Islet of Langerhans (tissue), 1 donor: ENCODE measurements at regions not wholly inside any gene's neighbourhood (a gene's known extent, or its start where the extent isn't known, plus 50 kb on each side); places are given as distances from the start of the nearest gene placed in this dataset.

ENCODE experiments used
- FAIRE-seq: peaks from one replicate; lab custom pipeline; 2011; peaks lifted over from hg19 to GRCh38; lab: Jason Lieb, UNC

DNA sequence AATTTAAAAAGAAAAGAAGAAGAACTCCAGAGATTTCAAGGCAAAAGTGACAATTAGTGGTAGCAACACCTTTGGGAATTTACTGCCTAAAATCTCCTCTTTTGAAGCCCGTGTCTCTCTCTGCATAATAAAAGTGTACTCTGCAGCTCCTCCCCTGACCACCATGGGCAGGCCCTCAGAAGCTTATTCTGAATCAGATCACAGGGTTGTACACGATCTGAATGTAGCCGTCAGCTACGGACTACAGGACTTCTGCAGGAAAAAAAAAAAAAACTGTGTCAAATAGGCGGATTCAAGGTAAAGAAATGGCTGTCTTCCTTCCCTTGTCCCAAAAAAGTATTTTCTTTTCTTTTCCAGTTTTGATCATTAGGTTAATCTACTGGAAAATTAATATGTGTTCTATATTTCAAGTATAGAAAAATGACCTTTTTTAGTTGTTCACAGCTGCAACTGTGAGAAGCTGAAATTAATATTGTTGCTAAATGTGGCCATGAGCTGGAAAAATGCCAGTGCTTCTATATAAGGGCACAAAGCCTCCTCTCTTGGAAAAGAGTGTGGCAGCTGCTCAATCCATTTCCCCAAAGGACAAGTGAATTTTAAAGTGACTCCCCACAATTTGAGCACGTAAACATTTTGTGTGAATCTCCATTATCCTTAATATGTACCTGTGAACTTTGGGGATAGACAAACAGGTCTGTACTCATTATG is 397.4 kb downstream of the C6orf118 start:
- FAIRE-seq, result no peak

DNA sequence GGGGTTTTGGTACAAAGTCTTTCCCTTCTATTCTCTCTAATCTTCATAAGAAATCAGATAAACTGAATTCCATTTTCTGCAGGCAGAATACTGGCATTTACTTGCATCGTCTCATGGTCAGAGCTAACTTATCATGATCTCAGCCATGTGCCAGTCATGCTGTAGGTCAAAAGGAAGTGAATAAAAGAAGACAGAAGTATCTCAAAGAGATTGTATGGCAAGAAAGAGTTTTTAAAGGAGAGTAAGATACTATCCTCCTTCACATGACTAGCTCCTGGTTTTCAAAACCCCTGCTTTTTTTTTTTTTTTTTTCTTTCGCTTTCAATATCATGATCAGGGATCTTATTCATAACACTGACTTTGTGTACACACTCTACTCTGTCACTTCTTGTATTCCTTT is 398.3 kb downstream of the C6orf118 start:
- FAIRE-seq, result no peak

GRCh38 chr6:164906766-164907165 is 402.6 kb downstream of the C6orf118 start:
- FAIRE-seq, result no peak

DNA sequence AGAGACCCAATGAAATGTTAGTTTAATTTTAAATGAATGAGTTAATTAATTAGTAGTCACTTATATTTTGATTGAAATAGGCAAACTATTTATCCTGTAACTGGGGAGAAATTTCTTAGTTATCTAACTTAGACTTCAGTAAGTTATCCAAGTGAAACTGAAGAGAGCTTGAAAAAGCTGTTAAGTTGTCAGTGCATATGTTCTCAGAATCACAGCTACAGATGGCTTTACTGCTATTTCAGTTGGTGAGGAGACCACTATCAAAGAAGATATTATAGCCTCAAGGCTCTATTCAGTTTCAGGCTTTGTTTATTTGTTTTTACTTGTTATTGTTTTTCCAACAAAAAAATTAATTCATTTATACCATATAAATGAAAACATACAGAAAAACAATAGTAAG is 404.1 kb downstream of the C6orf118 start:
- no peak for FAIRE-seq

DNA sequence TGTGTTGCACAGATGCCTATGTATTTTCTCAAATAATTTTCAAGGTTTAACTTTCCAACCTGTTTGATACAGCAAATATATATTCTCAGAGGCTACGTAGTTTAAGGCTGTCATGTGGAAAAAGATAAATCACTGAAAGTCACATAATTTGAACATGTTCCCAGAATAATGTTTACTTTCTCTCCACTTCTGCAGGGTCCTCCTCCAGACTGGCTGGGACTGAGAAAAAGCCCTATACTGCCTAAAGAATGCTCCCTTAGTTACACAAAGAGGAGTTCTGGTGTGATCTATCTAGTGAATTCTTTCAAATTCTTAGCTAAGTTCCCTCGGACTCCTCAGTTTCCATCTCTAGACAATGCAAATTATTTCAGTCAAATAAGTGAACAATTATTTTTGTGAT is 411.0 kb downstream of the C6orf118 start:
- no peak for FAIRE-seq

DNA sequence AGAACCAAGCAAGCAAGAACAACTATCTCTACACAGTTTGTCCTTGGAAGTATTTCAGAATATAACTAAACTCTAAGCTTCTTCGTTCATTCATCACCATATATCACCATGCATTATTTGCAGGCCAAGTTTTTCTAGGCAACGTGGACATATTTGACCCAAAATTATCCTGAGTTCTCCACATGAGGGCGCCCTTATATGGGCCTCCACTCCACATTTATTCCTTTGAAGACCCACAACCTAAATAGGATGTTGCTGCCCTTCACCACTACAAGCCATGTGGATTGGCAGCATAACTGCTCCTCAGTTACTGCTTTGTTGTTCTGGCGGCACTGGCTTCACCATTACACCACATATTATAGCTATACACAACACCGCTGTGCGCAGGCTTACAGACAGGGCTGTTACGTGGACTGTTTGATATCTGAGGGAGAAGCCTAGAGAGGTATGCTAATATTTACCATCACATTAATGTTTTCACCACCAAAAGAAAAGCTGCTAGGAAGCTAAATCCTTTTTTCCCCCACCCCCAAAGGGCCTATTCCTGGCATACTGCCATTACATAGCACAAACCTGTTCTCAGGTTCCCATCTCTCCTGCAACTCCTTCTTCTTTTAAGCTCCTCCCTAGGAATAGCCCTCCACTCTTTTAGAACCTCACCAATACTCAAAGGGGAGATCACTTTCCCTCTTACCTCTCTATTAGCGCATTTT is 411.7 kb downstream of the C6orf118 start:
- no peak for FAIRE-seq

DNA sequence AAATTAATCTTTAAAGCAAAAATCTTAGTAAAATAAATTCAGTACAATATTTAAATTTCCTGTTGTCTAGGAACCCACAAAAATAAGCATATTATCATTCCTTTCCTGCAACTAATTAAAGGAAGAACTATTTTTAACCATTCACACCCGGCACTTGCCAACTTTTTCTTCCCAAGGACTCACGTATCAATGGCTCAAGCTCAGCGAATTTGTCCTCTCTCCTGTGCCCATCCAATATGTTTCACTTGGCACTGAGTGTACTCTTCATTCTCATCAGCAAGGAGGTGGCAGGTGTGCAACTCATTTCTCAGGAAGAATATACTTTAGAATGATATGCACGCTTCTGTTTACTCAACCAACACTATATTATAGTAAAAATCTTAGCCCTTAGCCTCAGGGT is 419.4 kb downstream of the C6orf118 start:
- FAIRE-seq, result no peak

- no peak for FAIRE-seq
Measured at GRCh38 chr6:164887660-164888059, 421.7 kb downstream of the C6orf118 start.

DNA sequence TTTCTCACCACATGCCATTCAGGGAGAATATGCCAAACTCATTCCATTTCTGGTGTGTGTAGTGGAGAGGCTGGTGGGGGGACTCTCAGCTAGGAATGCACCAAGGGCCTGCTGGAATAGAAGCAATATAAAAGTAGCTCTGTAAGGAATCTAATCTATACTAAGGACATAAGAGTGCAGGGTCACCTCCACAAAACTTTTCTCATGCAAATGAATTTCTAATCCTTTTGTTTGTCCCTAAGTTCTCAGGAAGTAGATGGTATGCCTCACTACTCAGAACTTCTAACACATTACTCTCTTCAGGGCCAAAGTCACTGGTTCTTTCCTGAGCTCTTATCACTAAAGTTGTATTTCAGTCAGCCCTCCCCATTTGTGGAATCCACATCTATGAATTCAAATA is 427.2 kb downstream of the C6orf118 start:
- no peak for FAIRE-seq

DNA sequence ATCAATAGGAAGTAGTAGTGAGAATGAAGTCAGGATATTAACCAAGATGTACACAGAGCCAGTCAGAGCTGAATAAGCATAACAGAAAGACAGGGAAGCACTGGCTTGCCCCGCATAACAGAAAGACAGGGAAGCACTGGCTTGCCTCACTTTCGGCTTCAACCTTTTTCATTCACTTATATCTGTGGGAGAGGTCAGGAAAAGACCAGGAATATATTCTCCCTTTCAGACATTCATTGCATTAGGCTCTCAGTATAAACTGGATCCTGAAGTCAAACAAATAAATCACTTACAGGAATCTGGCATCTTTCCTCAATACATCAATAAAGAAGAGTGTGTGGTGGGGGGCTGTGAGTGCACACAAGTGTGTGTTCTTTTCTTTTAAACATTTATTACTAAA is 437.6 kb downstream of the C6orf118 start:
- no peak for FAIRE-seq

GRCh38 chr6:164870164-164870563 is 439.2 kb downstream of the C6orf118 start:
- FAIRE-seq, result no peak

DNA sequence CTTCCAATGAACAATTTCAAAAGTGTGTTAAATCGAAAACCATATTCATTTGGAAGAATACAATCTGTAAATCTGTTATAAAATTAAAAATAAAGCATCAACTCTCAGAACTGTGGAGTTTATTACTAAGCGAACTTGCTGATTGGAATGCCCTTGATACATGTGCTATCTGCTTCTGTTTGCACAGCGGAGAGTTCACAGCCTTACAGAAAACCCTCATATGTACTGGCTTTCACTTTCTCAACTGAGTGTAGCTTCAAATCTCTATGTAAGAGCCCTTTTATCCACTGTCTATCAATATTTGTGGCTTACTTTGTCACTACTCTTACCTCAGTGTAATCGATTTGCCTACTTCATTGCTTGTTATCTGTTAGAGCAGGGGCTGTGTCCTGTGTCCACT is 447.4 kb downstream of the C6orf118 start:
- FAIRE-seq, result no peak

GRCh38 chr6:164859816-164860215 is 449.6 kb downstream of the C6orf118 start:
- no peak for FAIRE-seq

- FAIRE-seq, result no peak
Measured at GRCh38 chr6:164856138-164856537, 453.3 kb downstream of the C6orf118 start.

- no peak for FAIRE-seq
Measured at GRCh38 chr6:164855281-164855680, 454.1 kb downstream of the C6orf118 start.

DNA sequence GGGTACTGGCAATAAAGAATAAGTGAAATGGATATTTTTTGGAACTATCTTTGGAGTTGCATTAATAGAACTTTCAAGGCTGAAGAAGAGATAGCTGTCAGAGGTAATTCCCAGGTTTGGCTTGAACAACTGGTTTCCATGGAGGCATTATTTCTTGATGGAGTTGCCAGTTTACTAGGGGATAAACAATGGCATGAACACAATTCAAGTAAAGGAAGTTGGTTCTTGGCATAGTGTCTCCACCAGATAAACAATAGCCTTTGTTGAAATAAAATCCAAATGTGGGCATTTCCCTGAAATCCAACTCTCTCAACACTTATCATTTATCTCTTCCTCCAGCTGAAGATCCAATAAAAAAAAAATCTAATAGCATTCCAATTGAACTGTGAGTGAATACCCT is 454.9 kb downstream of the C6orf118 start:
- no peak for FAIRE-seq

- no peak for FAIRE-seq
Measured at GRCh38 chr6:164845773-164846172, 463.6 kb downstream of the C6orf118 start.

- no peak for FAIRE-seq
Measured at GRCh38 chr6:164842085-164842484, 467.3 kb downstream of the C6orf118 start.

DNA sequence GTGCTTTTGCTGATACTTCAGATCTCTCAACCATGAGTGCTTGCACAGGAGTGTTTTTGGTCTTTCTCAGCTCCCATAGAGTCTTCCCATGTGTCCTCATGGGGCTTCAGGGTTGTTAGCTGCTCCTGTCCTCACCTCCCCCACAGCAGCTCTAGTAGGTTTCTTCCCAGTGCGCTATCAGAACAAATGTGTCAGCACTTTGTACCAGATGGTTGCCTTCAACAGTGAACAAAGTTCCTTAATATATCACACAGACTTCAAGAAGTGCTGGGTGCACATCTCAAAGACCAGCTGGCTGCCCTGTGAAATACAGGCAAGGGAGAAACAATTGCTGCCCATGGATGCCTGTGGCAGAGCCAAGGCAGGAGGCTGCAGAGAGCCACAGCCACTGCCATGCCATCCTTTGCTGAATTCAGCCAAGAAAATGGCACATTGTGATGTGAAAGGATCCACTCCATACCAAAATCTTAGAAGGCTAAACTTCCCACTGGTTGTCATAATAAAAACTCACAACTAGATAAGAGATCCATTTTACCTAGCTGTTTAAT is 471.3 kb downstream of the C6orf118 start:
- no peak for FAIRE-seq

- FAIRE-seq, result no peak
Measured at GRCh38 chr6:164836486-164836885, 472.9 kb downstream of the C6orf118 start.

GRCh38 chr6:164832410-164832809 is 477.0 kb downstream of the C6orf118 start:
- no peak for FAIRE-seq

- no peak for FAIRE-seq
Measured at GRCh38 chr6:164827537-164827936, 481.9 kb downstream of the C6orf118 start.

DNA sequence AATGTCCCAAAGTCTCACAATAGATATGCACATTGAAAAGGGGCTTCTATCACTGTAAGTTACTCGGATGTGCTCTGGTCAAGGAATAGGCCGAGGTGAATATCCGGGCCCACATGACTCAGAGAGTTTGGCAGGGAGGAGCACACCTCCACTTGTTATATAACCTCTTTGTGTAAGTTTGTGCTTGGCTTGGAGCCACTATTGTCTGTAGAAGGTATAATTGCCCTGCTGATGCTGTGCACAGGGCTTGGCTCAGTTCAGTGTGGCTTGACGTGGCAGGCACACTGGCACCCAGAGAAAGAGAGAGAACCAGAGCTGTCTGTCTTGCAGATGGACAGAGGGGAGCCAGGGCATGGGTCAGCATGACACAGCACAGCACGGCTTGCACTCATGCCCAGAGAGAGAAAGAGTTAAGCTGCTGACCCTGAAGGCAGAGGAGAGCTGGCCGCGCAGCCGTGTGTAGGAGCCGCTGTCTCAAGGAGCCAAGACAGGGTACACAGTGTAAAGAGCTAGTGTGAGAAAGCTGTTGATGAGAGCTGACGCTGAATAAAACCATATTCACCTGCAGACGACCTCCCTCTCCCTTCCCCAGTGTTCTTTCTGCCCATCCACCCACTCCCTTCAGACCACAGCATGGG is 482.5 kb downstream of the C6orf118 start:
- FAIRE-seq, result no peak
